GM21423 (cell line): ENCODE measurements at regions not wholly inside any gene's neighbourhood (a gene's known extent, or its start where the extent isn't known, plus 50 kb on each side); places are given as distances from the start of the nearest gene placed in this dataset.
"Not testable (repeated sequence)": the region's sequence is repeated elsewhere in the genome, so short reads cannot be mapped to it uniquely, and the experiment has no call there.

ENCODE experiments used
- ATAC-seq: cut with Tn5 transposase; IDR thresholded peaks from one replicate; pipeline ENCODE4 v1.9.1; 2021; ENCODE audit warnings: mild to moderate bottlenecking, moderate library complexity; ENCODE audit not compliant: unreplicated experiment

DNA sequence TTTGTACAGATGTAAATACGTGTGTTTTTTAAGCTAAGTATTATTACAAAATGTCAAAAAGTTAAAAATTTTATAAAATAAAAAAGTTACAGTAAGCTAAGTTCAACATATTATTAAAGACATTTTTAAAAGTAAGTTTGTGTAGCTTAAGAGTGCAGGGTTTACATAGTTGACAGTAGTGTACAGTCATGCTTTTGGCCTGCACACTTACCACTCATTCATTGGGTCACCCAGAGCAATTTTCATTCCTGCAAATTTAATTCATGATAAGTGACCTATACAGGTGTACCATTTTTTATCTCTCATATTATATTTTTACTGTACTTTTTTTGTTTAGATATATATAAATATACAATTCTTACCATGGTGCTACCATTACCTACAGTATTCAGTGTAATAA, 769.9 kb upstream of the SLITRK6 start:
- ATAC-seq = no peak

DNA sequence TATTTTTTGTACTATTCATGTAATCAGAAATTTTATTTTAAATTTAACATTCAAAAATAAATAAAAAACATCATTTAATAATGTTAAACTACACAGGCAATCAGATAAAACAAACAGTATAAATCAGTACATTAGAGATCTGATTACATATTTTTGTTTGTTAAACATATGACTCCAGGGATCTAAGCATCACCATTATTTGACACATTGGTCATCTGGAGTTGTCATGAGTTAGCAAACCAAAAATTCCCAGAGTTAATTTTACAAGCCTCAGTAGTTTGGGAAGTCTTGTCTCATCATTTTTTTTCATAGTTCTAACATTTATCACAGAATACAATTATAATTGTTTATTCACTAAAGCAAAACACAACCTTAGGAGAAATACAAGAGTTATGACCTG, 770.8 kb upstream of the SLITRK6 start:
- no peak for ATAC-seq

DNA sequence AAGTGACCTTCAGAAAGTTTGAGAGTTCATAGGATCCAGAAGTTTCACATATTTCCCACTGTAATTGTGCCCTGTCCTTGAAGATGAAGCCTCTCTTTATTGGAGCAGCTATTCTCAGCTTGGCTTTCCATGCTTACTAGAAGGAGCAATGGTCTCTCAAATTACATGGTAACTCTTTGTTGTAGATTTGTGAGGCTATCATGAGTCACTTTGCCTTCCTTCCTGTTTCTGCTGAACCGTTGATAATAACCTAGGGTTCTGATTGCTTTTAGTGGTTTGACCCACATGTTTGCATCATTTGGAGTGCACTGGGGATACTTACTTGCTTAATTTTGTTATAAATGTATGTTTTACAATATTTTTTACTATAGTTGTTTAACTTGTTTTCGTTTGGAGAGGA, 772.9 kb upstream of the SLITRK6 start:
- ATAC-seq = no peak

DNA sequence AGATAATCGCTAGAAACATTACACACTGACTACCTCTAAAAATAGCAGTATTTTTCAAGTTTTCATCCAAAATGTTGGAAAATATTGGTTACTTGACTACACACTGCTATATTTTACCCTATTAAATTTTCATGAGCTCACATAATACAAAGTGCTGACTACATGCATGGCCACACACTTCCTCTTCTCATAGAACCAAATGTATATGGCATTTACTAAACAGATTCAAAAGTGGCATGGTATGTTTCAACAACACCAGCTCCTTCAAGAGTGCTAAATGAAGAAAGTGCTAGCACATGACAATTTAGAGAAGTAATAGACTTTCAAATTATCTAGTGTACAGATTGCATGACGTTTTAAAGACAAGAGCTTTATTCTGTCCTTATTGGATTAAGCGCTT, 780.4 kb upstream of the SLITRK6 start:
- no peak for ATAC-seq

GRCh38 chr13:86581706-86582105, 782.5 kb upstream of the SLITRK6 start:
- ATAC-seq = no peak

- ATAC-seq = no peak
These were observed 785.1 kb upstream of the SLITRK6 start for GRCh38 chr13:86584301-86584700.

- ATAC-seq = no peak
These were observed 786.6 kb upstream of the SLITRK6 start for GRCh38 chr13:86585835-86586234.

DNA sequence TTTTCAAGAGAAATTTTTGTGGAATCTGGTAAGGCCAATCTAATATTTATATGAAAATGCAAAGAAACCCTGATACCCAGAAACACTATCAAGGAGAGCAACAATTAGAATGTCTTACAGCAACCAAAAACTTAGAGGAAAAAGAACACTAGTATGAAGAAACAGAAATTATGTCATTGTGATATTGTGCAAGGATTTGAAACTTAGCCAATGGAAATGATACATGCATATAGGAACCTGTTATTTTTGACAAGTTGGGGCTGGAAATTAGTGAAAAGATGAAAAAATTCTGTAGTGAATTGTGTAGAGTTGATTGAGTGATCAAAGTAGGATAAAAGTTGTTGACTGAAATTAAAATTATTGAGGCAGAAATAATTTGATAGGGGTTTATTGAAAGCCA, 792.6 kb upstream of the SLITRK6 start:
- ATAC-seq = no peak

GRCh38 chr13:86601351-86601750, 802.1 kb upstream of the SLITRK6 start:
- ATAC-seq = no peak

- ATAC-seq = no peak
These were observed 807.0 kb upstream of the SLITRK6 start for GRCh38 chr13:86606264-86606663.

DNA sequence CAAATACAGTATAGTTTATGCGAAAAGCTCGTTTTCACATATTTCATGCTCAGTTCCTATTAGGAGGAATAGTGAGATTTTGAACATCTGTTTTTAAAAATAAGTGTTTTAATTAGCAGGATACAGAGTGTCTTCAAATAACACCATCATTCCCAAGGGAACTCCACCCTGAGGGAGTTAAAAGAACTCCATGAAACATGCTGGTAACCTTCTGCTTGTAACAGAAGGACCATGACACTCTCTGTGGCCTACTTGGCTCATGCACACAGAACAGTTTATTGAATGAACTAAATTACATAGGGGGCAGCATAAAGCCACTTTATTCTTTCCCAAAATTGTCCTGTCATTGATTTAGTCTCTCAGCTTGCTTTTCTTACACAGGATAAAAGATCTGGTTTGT, 809.5 kb upstream of the SLITRK6 start:
- ATAC-seq = no peak

- no peak for ATAC-seq
These were observed 834.1 kb upstream of the SLITRK6 start for GRCh38 chr13:86633346-86633745.

- not testable (repeated sequence) for ATAC-seq
These were observed 852.0 kb upstream of the SLITRK6 start for GRCh38 chr13:86651171-86651570.

DNA sequence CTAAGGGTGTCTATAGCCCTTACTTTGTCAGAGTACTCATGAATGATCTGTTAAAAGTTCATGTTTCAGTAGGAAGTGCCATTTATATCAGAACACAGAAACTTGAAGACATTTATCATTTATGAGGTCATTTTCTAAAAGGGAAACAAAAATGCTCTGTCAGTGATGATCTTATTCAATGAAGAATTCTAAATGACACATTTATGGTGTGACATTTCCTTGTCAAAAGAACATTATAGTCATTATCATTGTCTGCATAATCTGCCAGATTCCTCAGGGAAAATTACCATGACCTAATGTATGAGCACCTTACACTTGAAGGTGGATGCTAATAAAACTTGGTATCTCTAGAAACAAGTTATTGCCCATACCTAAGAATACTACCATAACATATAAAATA, 853.8 kb upstream of the SLITRK6 start:
- ATAC-seq = no peak

DNA sequence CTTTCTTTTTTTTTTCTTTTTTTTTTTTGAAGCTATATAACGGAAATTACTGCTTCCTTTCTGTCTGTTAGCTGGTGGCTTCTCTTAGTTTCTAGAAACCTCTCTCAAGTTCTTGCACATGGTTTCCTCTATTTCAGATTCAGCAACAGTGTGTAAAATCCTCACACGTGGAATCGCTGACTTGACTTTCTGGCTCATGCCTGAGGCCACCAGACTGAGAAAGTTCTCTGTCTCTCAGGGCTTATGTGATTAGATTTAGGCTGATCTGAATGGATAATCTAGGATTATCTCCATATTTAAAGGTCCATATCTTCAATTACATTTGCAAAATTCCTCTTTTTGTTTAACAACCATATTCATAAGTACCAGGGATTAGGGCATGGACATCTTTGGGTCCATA, 856.3 kb upstream of the SLITRK6 start:
- no peak for ATAC-seq

GRCh38 chr13:86660090-86660489, 860.9 kb upstream of the SLITRK6 start:
- no peak for ATAC-seq

- no peak for ATAC-seq
These were observed 866.6 kb upstream of the SLITRK6 start for GRCh38 chr13:86665842-86666241.

DNA sequence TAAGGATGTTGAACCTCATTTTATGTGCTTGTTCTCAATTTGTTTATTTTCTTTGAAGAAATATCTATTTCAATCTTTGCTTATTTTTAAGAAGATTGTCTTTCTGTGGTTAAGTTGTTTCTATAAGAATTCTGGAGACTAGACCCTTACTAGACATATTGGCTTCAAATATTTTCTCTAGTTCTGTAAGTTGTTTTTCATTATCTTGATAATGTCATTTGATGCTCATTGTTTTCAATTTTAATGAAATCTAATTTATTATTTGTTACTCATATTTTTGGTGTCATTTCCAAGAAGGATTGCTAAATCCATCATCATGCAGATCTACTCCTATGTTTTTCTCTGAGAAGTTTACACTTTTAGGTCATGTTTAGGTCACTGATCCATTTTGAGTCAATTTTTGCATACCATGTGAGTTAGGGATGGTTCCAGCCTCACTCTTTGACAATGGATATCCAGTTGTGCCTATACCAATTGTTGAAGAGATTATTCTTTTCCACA, 874.8 kb upstream of the SLITRK6 start:
- ATAC-seq = no peak

- no peak for ATAC-seq
These were observed 882.0 kb upstream of the SLITRK6 start for GRCh38 chr13:86681223-86681622.

- no peak for ATAC-seq
These were observed 885.2 kb upstream of the SLITRK6 start for GRCh38 chr13:86684402-86684801.

DNA sequence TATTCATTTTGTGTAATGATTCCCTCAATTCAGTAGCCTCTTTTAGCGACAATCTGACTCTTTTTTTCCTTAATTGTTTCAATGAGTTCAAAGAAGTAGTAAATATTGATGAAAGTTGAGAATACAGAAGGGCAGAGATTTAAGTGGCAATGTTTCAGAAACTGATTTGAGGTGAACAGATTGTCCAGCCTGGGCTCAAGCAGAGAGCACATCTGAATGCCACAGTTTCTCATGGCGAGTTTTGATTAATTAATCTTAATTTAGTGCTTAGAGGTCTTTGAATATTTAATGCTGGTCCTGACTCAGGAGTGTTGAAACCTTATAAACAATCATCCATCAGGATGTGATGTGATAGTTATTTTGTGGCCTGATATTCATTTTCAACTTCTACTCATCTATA, 890.7 kb upstream of the SLITRK6 start:
- ATAC-seq = no peak

GRCh38 chr13:86692291-86692690, 893.1 kb upstream of the SLITRK6 start:
- no peak for ATAC-seq

DNA sequence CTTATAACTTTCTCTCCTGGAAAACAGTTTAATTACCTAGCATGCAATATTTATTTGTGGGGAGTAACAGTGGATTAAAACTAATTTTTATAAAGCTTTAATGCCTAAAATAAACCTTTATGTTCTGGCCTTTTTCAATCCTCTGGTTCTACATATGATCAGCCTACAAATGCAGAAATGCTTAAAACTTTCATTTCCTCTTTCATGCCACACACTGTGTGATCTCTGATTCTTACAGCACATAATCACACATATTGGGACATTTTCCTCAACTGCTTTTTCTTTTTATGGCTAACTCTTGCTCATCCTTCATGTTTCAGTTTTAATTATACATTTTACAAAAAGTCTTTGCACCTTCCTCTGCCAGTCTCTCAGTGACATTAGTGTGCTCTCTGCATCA, 910.8 kb upstream of the SLITRK6 start:
- ATAC-seq = no peak

DNA sequence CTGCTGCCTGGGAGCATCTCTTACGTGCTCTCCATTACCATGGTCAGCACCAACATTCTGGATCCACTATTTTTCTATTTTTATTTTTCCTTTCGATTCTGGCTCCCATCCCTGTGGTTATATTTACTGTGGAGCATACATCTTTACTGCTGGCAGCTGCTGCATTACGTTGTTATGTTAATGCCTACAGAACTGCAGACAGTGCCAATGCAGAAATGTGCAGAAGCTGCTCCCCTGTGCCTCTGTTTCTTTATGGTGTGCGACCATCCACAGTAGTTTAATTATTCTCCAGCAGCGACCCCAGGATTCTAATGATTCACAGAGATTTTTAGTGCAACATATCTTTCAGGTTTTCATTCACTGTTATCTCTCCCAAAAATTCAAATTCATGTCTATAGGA, 911.7 kb upstream of the SLITRK6 start:
- ATAC-seq = no peak
